ENCODE measurements at regions not wholly inside any gene's neighbourhood (a gene's known extent, or its start where the extent isn't known, plus 50 kb on each side); places are given as distances from the start of the nearest gene placed in this dataset.

DNA sequence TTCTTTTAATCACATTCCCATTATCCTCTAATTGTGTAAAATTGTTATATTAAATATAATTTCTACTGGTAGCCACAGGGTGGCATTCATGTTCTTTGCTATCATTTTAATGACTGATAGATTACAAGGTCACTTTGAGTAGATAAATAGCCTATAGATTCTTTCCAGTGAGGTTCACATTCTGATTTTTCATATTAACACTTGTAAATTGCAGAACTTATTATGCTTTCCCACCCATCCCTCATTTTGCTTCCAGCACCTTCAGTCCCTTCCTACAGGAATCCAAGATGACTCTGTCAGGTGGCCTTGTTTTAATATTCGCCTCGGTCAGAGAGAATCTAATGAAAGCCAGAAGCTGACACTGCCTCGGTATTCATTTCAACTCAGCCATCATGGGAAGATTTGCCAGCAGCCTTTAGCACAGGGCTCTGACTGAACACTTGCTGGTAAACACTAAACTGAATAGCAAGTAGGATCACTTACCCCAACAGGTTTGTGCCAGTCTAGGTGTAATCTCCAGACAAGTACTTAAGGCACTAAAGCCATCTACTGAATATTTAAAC lies 101.2 kb upstream of the FSHR start:
- Mint-ChIP-seq H3K36me3 (ENCODE audit: low read depth) (no peaks in the 10 kb centered on the region), H3K4me3 (no peak overlapping the region), H3K27ac (ENCODE audit: unreplicated experiment) (no peak overlapping the region), H3K9me3 (no peaks in the 10 kb centered on the region), H3K27me3 (ENCODE audit: low read depth) (no peaks in the 10 kb centered on the region), H3K4me1 (no peaks in the 10 kb centered on the region)
- TF ChIP-seq, protein P1, sequence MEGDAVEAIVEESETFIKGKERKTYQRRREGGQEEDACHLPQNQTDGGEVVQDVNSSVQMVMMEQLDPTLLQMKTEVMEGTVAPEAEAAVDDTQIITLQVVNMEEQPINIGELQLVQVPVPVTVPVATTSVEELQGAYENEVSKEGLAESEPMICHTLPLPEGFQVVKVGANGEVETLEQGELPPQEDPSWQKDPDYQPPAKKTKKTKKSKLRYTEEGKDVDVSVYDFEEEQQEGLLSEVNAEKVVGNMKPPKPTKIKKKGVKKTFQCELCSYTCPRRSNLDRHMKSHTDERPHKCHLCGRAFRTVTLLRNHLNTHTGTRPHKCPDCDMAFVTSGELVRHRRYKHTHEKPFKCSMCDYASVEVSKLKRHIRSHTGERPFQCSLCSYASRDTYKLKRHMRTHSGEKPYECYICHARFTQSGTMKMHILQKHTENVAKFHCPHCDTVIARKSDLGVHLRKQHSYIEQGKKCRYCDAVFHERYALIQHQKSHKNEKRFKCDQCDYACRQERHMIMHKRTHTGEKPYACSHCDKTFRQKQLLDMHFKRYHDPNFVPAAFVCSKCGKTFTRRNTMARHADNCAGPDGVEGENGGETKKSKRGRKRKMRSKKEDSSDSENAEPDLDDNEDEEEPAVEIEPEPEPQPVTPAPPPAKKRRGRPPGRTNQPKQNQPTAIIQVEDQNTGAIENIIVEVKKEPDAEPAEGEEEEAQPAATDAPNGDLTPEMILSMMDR (conservative IDR thresholded peaks at IDR 0.05): no peak
- DNase-seq (ENCODE audit: low read depth, low spot score): no peak

DNA sequence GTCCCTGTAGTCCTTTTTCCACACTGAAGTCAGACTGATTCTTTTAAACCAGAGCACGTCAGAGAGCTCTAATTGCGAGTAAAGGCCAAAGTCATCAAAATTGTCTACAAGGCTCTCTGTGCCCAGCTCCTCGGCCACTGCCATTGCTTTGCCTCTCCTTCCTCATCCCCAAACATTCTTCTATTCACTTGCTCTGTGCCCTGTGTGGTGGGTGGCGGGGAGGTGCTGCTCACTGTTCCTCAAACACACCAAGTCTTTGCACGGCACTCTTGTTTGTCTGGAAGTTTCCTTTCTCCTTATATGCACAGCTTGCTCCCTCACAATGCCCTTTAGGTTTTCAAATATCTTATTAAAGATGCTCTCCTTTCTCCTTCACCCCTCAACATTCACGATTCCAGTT lies 100.1 kb upstream of the FSHR start:
- H3K4me3 Mint-ChIP-seq: no peak overlapping the region

GRCh38 chr2:49251766-49252165 lies 97.5 kb upstream of the FSHR start:
- H3K36me3 Mint-ChIP-seq (ENCODE audit: low read depth): peaks cover 2% of the 10 kb centered on the region
- H3K27ac Mint-ChIP-seq (ENCODE audit: unreplicated experiment): no peak overlapping the region
- TF ChIP-seq, protein P1 (conservative IDR thresholded peaks at IDR 0.05): no peak
- H3K4me1 Mint-ChIP-seq: no peaks in the 10 kb centered on the region
- DNase-seq (ENCODE audit: low read depth, low spot score): no peak
- no peaks in the 10 kb centered on the region for H3K27me3 Mint-ChIP-seq (ENCODE audit: low read depth)
- H3K9me3 Mint-ChIP-seq: peaks cover 2% of the 10 kb centered on the region
- no peak overlapping the region for H3K4me3 Mint-ChIP-seq

More for the DNA sequence above, 100.1 kb upstream of the FSHR start:
- Mint-ChIP-seq H3K27ac (ENCODE audit: unreplicated experiment) (no peak overlapping the region), H3K4me1 (no peaks in the 10 kb centered on the region), H3K27me3 (ENCODE audit: low read depth) (no peaks in the 10 kb centered on the region), H3K36me3 (ENCODE audit: low read depth) (no peaks in the 10 kb centered on the region), H3K9me3 (no peaks in the 10 kb centered on the region)
- no peak for DNase-seq (ENCODE audit: low read depth, low spot score)
- TF ChIP-seq, protein P1 (conservative IDR thresholded peaks at IDR 0.05): no peak

- H3K27me3 Mint-ChIP-seq (ENCODE audit: low read depth): no peaks in the 10 kb centered on the region
- TF ChIP-seq, protein P1 (conservative IDR thresholded peaks at IDR 0.05): no peak
- no peaks in the 10 kb centered on the region for H3K4me1 Mint-ChIP-seq
- DNase-seq (ENCODE audit: low read depth, low spot score): no peak
- H3K4me3 Mint-ChIP-seq: no peak overlapping the region
- peaks cover 4% of the 10 kb centered on the region for H3K9me3 Mint-ChIP-seq
- no peak overlapping the region for H3K27ac Mint-ChIP-seq (ENCODE audit: unreplicated experiment)
- peaks cover 2% of the 10 kb centered on the region for H3K36me3 Mint-ChIP-seq (ENCODE audit: low read depth)
Measured at GRCh38 chr2:49251251-49251650, 96.9 kb upstream of the FSHR start.

GRCh38 chr2:49248506-49248905 lies 94.2 kb upstream of the FSHR start:
- no peak overlapping the region for H3K27ac Mint-ChIP-seq (ENCODE audit: unreplicated experiment)
- no peak for DNase-seq (ENCODE audit: low read depth, low spot score)

More at GRCh38 chr2:49248506-49248905, 94.2 kb upstream of the FSHR start:
- peaks cover 14% of the 10 kb centered on the region for H3K9me3 Mint-ChIP-seq
- no peaks in the 10 kb centered on the region for H3K27me3 Mint-ChIP-seq (ENCODE audit: low read depth)
- peaks cover 7% of the 10 kb centered on the region for H3K4me1 Mint-ChIP-seq
- no peak overlapping the region for H3K4me3 Mint-ChIP-seq
- peaks cover 11% of the 10 kb centered on the region for H3K36me3 Mint-ChIP-seq (ENCODE audit: low read depth)
- TF ChIP-seq, protein P1 (conservative IDR thresholded peaks at IDR 0.05): no peak
